ENCODE measurements at regions not wholly inside any gene's neighbourhood (a gene's known extent, or its start where the extent isn't known, plus 50 kb on each side); places are given as distances from the start of the nearest gene placed in this dataset.
"Not testable (repeated sequence)": the region's sequence is repeated elsewhere in the genome, so short reads cannot be mapped to it uniquely, and the experiment has no call there.

GRCh38 chr20:12946789-12947188, 62.0 kb upstream of the SPTLC3 start:
- DNase-seq (ENCODE audit: low read depth): no peak

DNA sequence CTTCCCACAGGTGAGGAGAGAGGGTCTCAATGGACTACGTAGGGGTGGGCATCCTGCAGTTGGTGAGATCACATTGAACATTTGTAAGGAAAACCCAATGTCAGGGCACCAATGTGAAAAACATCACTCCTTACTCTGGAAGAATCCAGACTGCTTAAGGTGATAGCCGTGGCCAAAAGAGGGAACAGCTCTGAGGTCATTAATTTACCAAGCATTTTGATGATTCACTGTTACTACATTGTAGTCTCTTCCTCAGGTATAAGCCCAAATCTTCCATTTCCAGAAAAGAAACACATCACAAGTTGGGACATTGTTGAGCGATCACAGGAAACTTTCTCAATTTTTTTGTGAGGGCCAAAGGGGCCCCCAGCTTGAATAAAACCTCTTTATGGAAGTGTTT, 61.1 kb upstream of the SPTLC3 start:
- DNase-seq (ENCODE audit: low read depth): no peak

- peak; percentile 48 for DNase-seq (ENCODE audit: low read depth)
These were observed 59.3 kb upstream of the SPTLC3 start for GRCh38 chr20:12949429-12949980.

GRCh38 chr20:12954254-12954653, 54.5 kb upstream of the SPTLC3 start:
- not testable (repeated sequence) for DNase-seq (ENCODE audit: low read depth)

GRCh38 chr20:12955611-12956010, 53.2 kb upstream of the SPTLC3 start:
- no peak for DNase-seq (ENCODE audit: low read depth)

DNA sequence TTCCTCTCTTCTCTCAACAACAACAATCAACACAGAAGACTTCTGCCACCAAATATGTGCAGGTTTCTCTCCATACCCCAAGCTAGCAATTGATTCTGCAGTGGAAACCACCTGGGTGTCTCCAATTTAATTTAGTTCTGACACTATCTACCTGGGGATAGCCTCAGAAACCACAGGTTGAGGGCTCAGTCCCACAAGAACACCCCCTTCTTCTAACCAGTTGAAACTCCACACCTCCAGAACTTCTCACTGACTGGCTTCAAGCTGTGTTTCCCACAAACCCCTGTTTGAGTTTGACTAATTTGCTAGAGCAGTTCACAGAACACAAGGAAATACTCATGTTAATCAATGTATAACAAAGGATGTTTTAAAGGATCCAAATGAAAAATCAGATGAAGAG, 52.5 kb upstream of the SPTLC3 start:
- no peak for DNase-seq (ENCODE audit: low read depth)

GRCh38 chr20:12957968-12958367, 50.8 kb upstream of the SPTLC3 start:
- no peak for DNase-seq (ENCODE audit: low read depth)

Measured in M059J (cell line).